SK-N-SH treated with all-trans-retinoic acid at 6 μM for 48 hours (cell line): ENCODE measurements at regions not wholly inside any gene's neighbourhood (a gene's known extent, or its start where the extent isn't known, plus 50 kb on each side); places are given as distances from the start of the nearest gene placed in this dataset.

Experiments
- CREB5 ChIP-seq: fragments of 250-450 bp; sonication (Bioruptor Pico); IDR thresholded peaks from 2 replicates; pipeline ENCODE4 v1.5.1; 2020; ENCODE audit warnings: low read depth, mild to moderate bottlenecking, moderate library complexity
- PPARA ChIP-seq: fragments of 250-450 bp; sonication (Bioruptor Pico); IDR thresholded peaks from 2 replicates; pipeline ENCODE4 v1.5.0; 2020; ENCODE audit warnings: mild to moderate bottlenecking, borderline replicate concordance
- RARB ChIP-seq: fragments of 250-450 bp; sonication (Bioruptor Pico); IDR thresholded peaks from 2 replicates; pipeline ENCODE4 v1.8.0; 2021; ENCODE audit warnings: mild to moderate bottlenecking, moderate library complexity
- ZNF565 ChIP-seq: fragments of 450-650 bp; formaldehyde crosslinking; conservative IDR thresholded peaks from 2 replicates; pipeline ENCODE4 v1.5.0; 2020; ENCODE audit warnings: low read depth, mild to moderate bottlenecking, moderate library complexity

- TF ChIP-seq CREB5 (no peak), ZNF565 (CRISPR knock-in tag) (no peak), PPARA (no peak), RARB (CRISPR knock-in tag) (no peak)
Observed at GRCh38 chr10:85407088-85407487, 959.5 kb downstream of the GRID1 start.
